Lung (tissue), 11 donors: ENCODE measurements at regions not wholly inside any gene's neighbourhood (a gene's known extent, or its start where the extent isn't known, plus 50 kb on each side); places are given as distances from the start of the nearest gene placed in this dataset.

ENCODE experiments used
- ATAC-seq: fragments of 200-7000 bp; cut with Tn5 transposase; one replicate; pipeline ENCODE4 v1.9.1; 2020; ENCODE audit warnings: moderate number of reproducible peaks; ENCODE audit not compliant: insufficient read depth, low FRiP score
- DNase-seq, 3 donors: peaks; one replicate each; pipeline ENCODE4 v3.0.0-alpha.2; 2013 to 2017
- H3K27ac ChIP-seq, 2 donors: one replicate each; pipeline ENCODE4 v1.5.1; 2013; ENCODE audit warnings: mild to moderate bottlenecking in 2 of 2, moderate library complexity in 2 of 2, control low read depth in 1 of 2, inconsistent platforms in 1 of 2, low read depth in 1 of 2, low read length in 1 of 2
- H3K27me3 ChIP-seq, 3 donors: one replicate each; pipeline ENCODE4 v1.5.1; 2013; ENCODE audit warnings: low read length in 2 of 3; ENCODE audit not compliant: control insufficient read depth in 3 of 3, insufficient read depth in 3 of 3
- H3K36me3 ChIP-seq, 4 donors: one replicate each; pipeline ENCODE4 v1.5.1; 2013; ENCODE audit warnings: low read length in 4 of 4, mild to moderate bottlenecking in 1 of 4, moderate library complexity in 1 of 4; ENCODE audit not compliant: control insufficient read depth in 4 of 4, insufficient read depth in 4 of 4
- H3K4me1 ChIP-seq, 5 donors: one replicate each; pipeline ENCODE4 v1.5.1; 2013; ENCODE audit warnings: low read length in 5 of 5, mild to moderate bottlenecking in 2 of 5, moderate library complexity in 1 of 5; ENCODE audit not compliant: control insufficient read depth in 5 of 5, insufficient read depth in 5 of 5
- H3K4me3 ChIP-seq: one replicate; pipeline ENCODE4 v1.5.1; 2013; ENCODE audit warnings: mild to moderate bottlenecking, control low read depth, moderate library complexity
- H3K9ac ChIP-seq, 2 donors: one replicate each; pipeline ENCODE4 v1.5.1; 2013; ENCODE audit warnings: low read length in 2 of 2, control low read depth in 1 of 2; ENCODE audit not compliant: insufficient read depth in 1 of 2
- H3K9me3 ChIP-seq, 4 donors: one replicate each; pipeline ENCODE4 v1.5.1; 2013; ENCODE audit warnings: low read length in 3 of 4, mild to moderate bottlenecking in 1 of 4, moderate library complexity in 1 of 4; ENCODE audit not compliant: control insufficient read depth in 4 of 4, insufficient read depth in 3 of 4
- WGBS, 2 donors: extraction: QIAGEN DNeasy Blood & Tissue Kit; methylation state at CpG; one replicate each; pipeline ENCODE4 v1.1.7; 2013; 5-methylcytosine and 5-hydroxymethylcytosine counted together
- TF ChIP-seq, protein P1 (sequence below): IDR thresholded peaks from 2 replicates; pipeline ENCODE4 v1.5.1; 2012; ENCODE audit warnings: mild to moderate bottlenecking; ENCODE audit errors: control extremely low read depth, extremely low read depth
- donor health status: control.
- donor health status: control.
- donor health status: Bipolar disorder and iron deficiency.
- donor health status: healthy.
- donor health status: DM: yes; HTN: yes; CAD: no.

DNA sequence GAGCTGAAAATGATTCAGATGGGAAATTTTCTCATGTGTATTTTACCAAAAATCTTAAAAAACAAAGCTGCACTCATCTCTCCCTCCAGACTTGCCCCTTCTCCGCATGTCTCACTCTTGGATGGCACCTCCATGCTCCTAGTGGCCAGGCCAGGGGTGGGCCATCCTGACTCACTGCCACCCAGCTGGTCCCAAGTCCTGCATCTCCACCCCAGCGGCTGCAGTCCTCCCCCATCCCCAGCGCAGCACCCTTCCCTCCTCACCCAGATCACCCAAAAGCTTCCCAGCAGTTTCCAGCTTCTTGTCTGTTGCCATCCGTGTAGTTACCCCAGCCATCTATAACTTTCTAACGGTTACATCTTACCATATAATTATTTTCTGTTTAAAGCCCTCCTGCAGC is 53.0 kb upstream of the INSIG1 start:
- DNase-seq (no peak), ATAC-seq (no peak)
- Histone ChIP-seq H3K4me1 (no peaks in the 10 kb centered on the region), H3K36me3 (no peaks in the 10 kb centered on the region), H3K4me3 (no peak overlapping the region), H3K27ac (no peak overlapping the region), H3K27me3 (no peaks in the 10 kb centered on the region), H3K9ac (no peak overlapping the region), H3K9me3 (peaks cover 0 to 2% (median 0%) of the 10 kb centered on the region in 4 donors)
- TF ChIP-seq, protein P1, sequence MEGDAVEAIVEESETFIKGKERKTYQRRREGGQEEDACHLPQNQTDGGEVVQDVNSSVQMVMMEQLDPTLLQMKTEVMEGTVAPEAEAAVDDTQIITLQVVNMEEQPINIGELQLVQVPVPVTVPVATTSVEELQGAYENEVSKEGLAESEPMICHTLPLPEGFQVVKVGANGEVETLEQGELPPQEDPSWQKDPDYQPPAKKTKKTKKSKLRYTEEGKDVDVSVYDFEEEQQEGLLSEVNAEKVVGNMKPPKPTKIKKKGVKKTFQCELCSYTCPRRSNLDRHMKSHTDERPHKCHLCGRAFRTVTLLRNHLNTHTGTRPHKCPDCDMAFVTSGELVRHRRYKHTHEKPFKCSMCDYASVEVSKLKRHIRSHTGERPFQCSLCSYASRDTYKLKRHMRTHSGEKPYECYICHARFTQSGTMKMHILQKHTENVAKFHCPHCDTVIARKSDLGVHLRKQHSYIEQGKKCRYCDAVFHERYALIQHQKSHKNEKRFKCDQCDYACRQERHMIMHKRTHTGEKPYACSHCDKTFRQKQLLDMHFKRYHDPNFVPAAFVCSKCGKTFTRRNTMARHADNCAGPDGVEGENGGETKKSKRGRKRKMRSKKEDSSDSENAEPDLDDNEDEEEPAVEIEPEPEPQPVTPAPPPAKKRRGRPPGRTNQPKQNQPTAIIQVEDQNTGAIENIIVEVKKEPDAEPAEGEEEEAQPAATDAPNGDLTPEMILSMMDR, result no peak
- 95 to 96% methylated on average over 5 of the region's 5 CpGs for WGBS, 2 donors

DNA sequence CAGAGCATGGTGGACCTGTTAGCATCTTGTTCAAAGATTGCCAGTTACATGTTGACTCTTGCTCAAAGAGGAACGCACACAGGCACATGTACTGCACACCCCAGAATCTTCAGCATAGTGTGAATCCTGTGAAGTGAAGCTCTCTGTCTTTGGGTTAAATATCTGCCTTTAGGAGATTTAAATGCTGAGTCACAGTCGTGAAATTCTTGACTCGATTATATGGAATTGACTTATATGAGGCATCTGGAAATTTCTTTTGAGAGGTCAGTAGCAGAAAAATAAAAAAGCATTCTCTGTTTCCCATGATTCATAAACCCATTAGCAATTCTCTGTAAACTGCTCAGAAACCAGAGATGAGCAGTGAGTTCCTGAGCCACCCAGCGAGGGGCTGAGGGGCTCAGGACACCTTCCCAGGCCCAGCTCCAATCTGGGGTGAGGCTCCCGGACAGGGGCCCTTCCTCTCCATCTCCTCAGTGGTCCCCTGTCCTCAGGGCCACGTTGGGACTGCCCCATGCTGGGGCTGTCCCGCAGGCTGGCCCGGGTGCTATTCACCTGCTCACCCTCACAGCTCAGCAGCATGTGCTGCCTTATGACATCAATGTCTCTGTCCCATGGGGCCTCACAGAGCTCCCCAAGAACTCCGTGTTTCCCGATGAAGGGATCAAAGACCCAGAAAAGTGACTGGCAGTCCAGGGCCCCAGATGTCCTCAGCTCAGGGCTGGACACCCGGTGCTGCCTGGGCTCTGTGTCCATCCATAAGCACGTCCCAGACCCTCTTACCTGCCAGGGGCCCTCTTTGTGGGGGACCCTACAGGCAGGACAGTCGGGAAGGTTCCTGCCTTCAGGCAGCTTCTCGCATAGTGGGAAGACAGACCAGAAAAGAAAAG is 50.0 kb upstream of the INSIG1 start:
- no peak overlapping the region for H3K9ac ChIP-seq
- TF ChIP-seq, protein P1, result no peak
- H3K36me3 ChIP-seq, result no peaks in the 10 kb centered on the region
- no peak overlapping the region for H3K4me3 ChIP-seq
- H3K27me3 ChIP-seq, result no peaks in the 10 kb centered on the region
- 85 to 90% methylated on average over 14 of the region's 14 CpGs for WGBS, 2 donors
- DNase-seq (no peak), ATAC-seq (no peak)
- peaks cover 0 to 6% (median 0%) of the 10 kb centered on the region in 5 donors for H3K4me1 ChIP-seq
- no peak overlapping the region for H3K27ac ChIP-seq
- peaks cover 0 to 2% (median 0%) of the 10 kb centered on the region in 4 donors for H3K9me3 ChIP-seq
